ENCODE measurements at regions not wholly inside any gene's neighbourhood (a gene's known extent, or its start where the extent isn't known, plus 50 kb on each side); places are given as distances from the start of the nearest gene placed in this dataset.

- H3K27me3 ChIP-seq (ENCODE audit: control insufficient read depth, insufficient read depth, low read length), result no peaks in the 10 kb centered on the region
- FAIRE-seq (no peak), DNase-seq (no peak)
- no peaks in the 10 kb centered on the region for H3K36me3 ChIP-seq (ENCODE audit: control insufficient read depth in 2 of 3, insufficient read depth in 3 of 3, low read length in 3 of 3)
- peaks cover 0 to 3% (median 0%) of the 10 kb centered on the region in 3 donors for H3K4me1 ChIP-seq (ENCODE audit: control insufficient read depth in 2 of 3, insufficient read depth in 2 of 3, low read depth in 1 of 3, low read length in 3 of 3)
- no peak for TF ChIP-seq CTCF (IDR thresholded peaks at IDR 0.05; ENCODE audit: borderline replicate concordance, extremely low read depth, insufficient read depth)
- H3K4me3 ChIP-seq (ENCODE audit: low read length in 3 of 3), result no peak overlapping the region
- H3K27ac ChIP-seq (ENCODE audit: low read depth in 2 of 2, low read length in 2 of 2), result no peak overlapping the region
- intact Hi-C loops (cut with DNase I), result no loop called here
- H3K9me3 ChIP-seq (ENCODE audit: control insufficient read depth in 2 of 3, insufficient read depth in 1 of 3, low read length in 3 of 3), result no peaks in the 10 kb centered on the region
- no peak overlapping the region for H3K9ac ChIP-seq (ENCODE audit: low read length in 3 of 3)
These were observed 195.2 kb upstream of the TUT7 start for GRCh38 chr9:86549401-86549811.

- H3K4me1 ChIP-seq (ENCODE audit: control insufficient read depth in 2 of 3, insufficient read depth in 2 of 3, low read depth in 1 of 3, low read length in 3 of 3), result no peaks in the 10 kb centered on the region
- no peak overlapping the region for H3K27ac ChIP-seq (ENCODE audit: low read depth in 2 of 2, low read length in 2 of 2)
- DNase-seq (no peak), FAIRE-seq (no peak)
- H3K9ac ChIP-seq (ENCODE audit: low read length in 3 of 3), result no peak overlapping the region
- no peaks in the 10 kb centered on the region for H3K27me3 ChIP-seq (ENCODE audit: control insufficient read depth, insufficient read depth, low read length)
- no peaks in the 10 kb centered on the region for H3K9me3 ChIP-seq (ENCODE audit: control insufficient read depth in 2 of 3, insufficient read depth in 1 of 3, low read length in 3 of 3)
- no peak overlapping the region for H3K4me3 ChIP-seq (ENCODE audit: low read length in 3 of 3)
- no peak for TF ChIP-seq CTCF (IDR thresholded peaks at IDR 0.05; ENCODE audit: borderline replicate concordance, extremely low read depth, insufficient read depth)
- intact Hi-C loops (cut with DNase I), result no loop called here
- H3K36me3 ChIP-seq (ENCODE audit: control insufficient read depth in 2 of 3, insufficient read depth in 3 of 3, low read length in 3 of 3), result no peaks in the 10 kb centered on the region
These were observed 194.0 kb upstream of the TUT7 start for GRCh38 chr9:86548220-86548619.

- DNase-seq, result no peak
- no peak for TF ChIP-seq CTCF (IDR thresholded peaks at IDR 0.05; ENCODE audit: borderline replicate concordance, extremely low read depth, insufficient read depth)
- Histone ChIP-seq H3K27ac (ENCODE audit: low read depth in 2 of 2, low read length in 2 of 2) (no peak overlapping the region), H3K4me1 (ENCODE audit: control insufficient read depth in 2 of 3, insufficient read depth in 2 of 3, low read depth in 1 of 3, low read length in 3 of 3) (no peaks in the 10 kb centered on the region), H3K36me3 (ENCODE audit: control insufficient read depth in 2 of 3, insufficient read depth in 3 of 3, low read length in 3 of 3) (no peaks in the 10 kb centered on the region), H3K4me3 (ENCODE audit: low read length in 3 of 3) (no peak overlapping the region), H3K9ac (ENCODE audit: low read length in 3 of 3) (no peak overlapping the region), H3K27me3 (ENCODE audit: control insufficient read depth, insufficient read depth, low read length) (no peaks in the 10 kb centered on the region), H3K9me3 (ENCODE audit: control insufficient read depth in 2 of 3, insufficient read depth in 1 of 3, low read length in 3 of 3) (no peaks in the 10 kb centered on the region)
- intact Hi-C loops (cut with DNase I), result no loop called here
- FAIRE-seq, result no peak
These were observed 193.4 kb upstream of the TUT7 start for GRCh38 chr9:86547571-86547970.

GRCh38 chr9:86546712-86547111 lies 192.5 kb upstream of the TUT7 start:
- intact Hi-C loops (cut with DNase I), result no loop called here
- no peak overlapping the region for H3K4me3 ChIP-seq (ENCODE audit: low read length in 3 of 3)
- FAIRE-seq, result no peak
- DNase-seq, result no peak
- H3K9ac ChIP-seq (ENCODE audit: low read length in 3 of 3), result no peak overlapping the region
- H3K27me3 ChIP-seq (ENCODE audit: control insufficient read depth, insufficient read depth, low read length), result no peaks in the 10 kb centered on the region
- no peaks in the 10 kb centered on the region for H3K4me1 ChIP-seq (ENCODE audit: control insufficient read depth in 2 of 3, insufficient read depth in 2 of 3, low read depth in 1 of 3, low read length in 3 of 3)
- no peaks in the 10 kb centered on the region for H3K9me3 ChIP-seq (ENCODE audit: control insufficient read depth in 2 of 3, insufficient read depth in 1 of 3, low read length in 3 of 3)
- no peak overlapping the region for H3K27ac ChIP-seq (ENCODE audit: low read depth in 2 of 2, low read length in 2 of 2)
- no peak for TF ChIP-seq CTCF (IDR thresholded peaks at IDR 0.05; ENCODE audit: borderline replicate concordance, extremely low read depth, insufficient read depth)
- H3K36me3 ChIP-seq (ENCODE audit: control insufficient read depth in 2 of 3, insufficient read depth in 3 of 3, low read length in 3 of 3), result no peaks in the 10 kb centered on the region
